B cell (primary cell): ENCODE measurements at regions not wholly inside any gene's neighbourhood (a gene's known extent, or its start where the extent isn't known, plus 50 kb on each side); places are given as distances from the start of the nearest gene placed in this dataset.

ENCODE experiments used
- ATAC-seq: fragments of 200-7000 bp; cut with Tn5 transposase; one replicate; pipeline ENCODE4 v1.10.0; 2021; ENCODE audit warnings: low read depth, mild to moderate bottlenecking, moderate number of reproducible peaks, moderate library complexity
- CTCF ChIA-PET: fragments of 350-600 bp; sonication (Branson Sonifier 250); formaldehyde crosslinking; loops from one replicate; lab custom pipeline; 2021; ENCODE audit warnings: antibody characterized with exemption, inconsistent platforms; lab: Charles Lee
- POLR2A ChIA-PET: fragments of 350-600 bp; sonication (Branson Sonifier 250); formaldehyde crosslinking; loops from one replicate; lab custom pipeline; 2021; ENCODE audit warnings: antibody characterized with exemption; lab: Charles Lee
- DNase-seq: peaks from one replicate; pipeline ENCODE4 v3.0.0; 2013
- H2AFZ ChIP-seq: 2 replicates; pipeline ENCODE4 v1.6.1; 2012; ENCODE audit warnings: mild to moderate bottlenecking, low read depth, low read length; ENCODE audit not compliant: insufficient read depth, poor library complexity, severe bottlenecking
- H3K27ac ChIP-seq, 2 donors: 1 replicate in 1 of 2; 2 replicates in 1 of 2; pipeline ENCODE4 v1.5.1; 2012 to 2013; ENCODE audit warnings: low read length in 2 of 2, mild to moderate bottlenecking in 2 of 2, moderate library complexity in 1 of 2
- H3K27me3 ChIP-seq, 4 experiments: fragments of 200-600 bp in 1 of 4; sonication (generic) in 1 of 4; replicated peaks in 1 of 4; 1 replicate in 2 of 4; 2 replicates in 2 of 4; pipeline versions ENCODE4 v1.6.1 to v1.7.0; 2013 to 2016; ENCODE audit warnings: low read length in 3 of 4, mild to moderate bottlenecking in 2 of 4, mixed read lengths in 1 of 4, moderate library complexity in 1 of 4; ENCODE audit not compliant: insufficient read depth in 4 of 4, control insufficient read depth in 3 of 4; ENCODE audit errors: control extremely low read depth in 1 of 4
- H3K36me3 ChIP-seq, 2 experiments: replicated peaks in 1 of 2; 1 replicate in 1 of 2; 2 replicates in 1 of 2; pipeline versions ENCODE4 v1.6.1 to v1.7.1; 2013; ENCODE audit warnings: low read length in 1 of 2; ENCODE audit not compliant: insufficient read depth in 2 of 2, control insufficient read depth in 1 of 2; ENCODE audit errors: control extremely low read depth in 1 of 2, extremely low read depth in 1 of 2
- H3K4me1 ChIP-seq, 2 donors: fragments of 200-600 bp in 1 of 2; sonication (generic) in 1 of 2; 1 replicate in 1 of 2; 2 replicates in 1 of 2; pipeline versions ENCODE4 v1.5.1 to v1.6.1; 2013 to 2017; ENCODE audit warnings: low read length in 2 of 2; ENCODE audit not compliant: control insufficient read depth in 2 of 2, insufficient read depth in 2 of 2
- H3K4me2 ChIP-seq: replicated peaks from 2 replicates; pipeline ENCODE3; 2012; ENCODE audit warnings: mild to moderate bottlenecking, low read depth, low read length; ENCODE audit not compliant: poor library complexity, severe bottlenecking
- H3K4me3 ChIP-seq, 5 experiments: fragments of 200-600 bp in 1 of 5; sonication (generic) in 1 of 5; 1 replicate in 3 of 5; 2 replicates in 2 of 5; pipeline versions ENCODE4 v1.5.1 to v1.7.0; 2011 to 2016; ENCODE audit warnings: low read length in 4 of 5, mild to moderate bottlenecking in 4 of 5, low read depth in 2 of 5, control low read depth in 1 of 5, moderate library complexity in 1 of 5; ENCODE audit not compliant: insufficient read depth in 1 of 5; ENCODE audit errors: control extremely low read depth in 1 of 5, extremely low read depth in 1 of 5
- H3K79me2 ChIP-seq: fragments of 200-600 bp; sonication (generic); one replicate; pipeline ENCODE4 v1.6.0; 2016; ENCODE audit warnings: low read length; ENCODE audit not compliant: control insufficient read depth, insufficient read depth
- H3K9ac ChIP-seq: fragments of 200-600 bp; sonication (generic); 2 replicates; pipeline ENCODE4 v1.6.1; 2017; ENCODE audit warnings: mild to moderate bottlenecking, low read length, moderate library complexity
- H3K9me3 ChIP-seq, 3 donors: one replicate each; pipeline versions ENCODE4 v1.6.1 to v1.7.1; 2013; ENCODE audit warnings: low read length in 2 of 3; ENCODE audit not compliant: control insufficient read depth in 2 of 3, insufficient read depth in 1 of 3; ENCODE audit errors: control extremely low read depth in 1 of 3
- H4K20me1 ChIP-seq: 2 replicates; pipeline ENCODE4 v1.6.0; 2012; ENCODE audit warnings: mild to moderate bottlenecking, low read length; ENCODE audit not compliant: insufficient read depth, control insufficient read depth, poor library complexity, severe bottlenecking
- H3K27ac Mint-ChIP-seq: one replicate; pipeline ENCODE4 v1.8.0; 2021; ENCODE audit warnings: mixed read lengths
- H3K27me3 Mint-ChIP-seq: one replicate; pipeline ENCODE4 v1.8.0; 2021; ENCODE audit warnings: mixed read lengths
- H3K4me1 Mint-ChIP-seq: one replicate; pipeline ENCODE4 v1.8.0; 2021; ENCODE audit warnings: mixed read lengths
- H3K4me3 Mint-ChIP-seq: one replicate; pipeline ENCODE4 v1.8.0; 2021; ENCODE audit warnings: mixed read lengths
- H3K9me3 Mint-ChIP-seq: one replicate; pipeline ENCODE4 v1.8.0; 2022; ENCODE audit warnings: mixed read lengths; ENCODE audit not compliant: insufficient read depth
- CTCF ChIP-seq: fragments of 200-600 bp; IDR thresholded peaks from one replicate; pipeline ENCODE4 v1.8.0; 2022; ENCODE audit warnings: antibody characterized with exemption, mild to moderate bottlenecking
- EZH2 ChIP-seq: IDR thresholded peaks from 2 replicates; pipeline ENCODE4 v1.6.1; 2012; ENCODE audit warnings: borderline replicate concordance, low read depth, mild to moderate bottlenecking, moderate library complexity, low read length; ENCODE audit not compliant: insufficient read depth, poor library complexity, severe bottlenecking
- WGBS: methylation state at CpG from one replicate; pipeline ENCODE4 v1.1.5; 2013; ENCODE audit warnings: missing lambda C conversion rate; ENCODE audit not compliant: insufficient coverage; 5-methylcytosine and 5-hydroxymethylcytosine counted together
- intact Hi-C: fragments of 100-400 bp; cut with micrococcal nuclease; formaldehyde crosslinking; loops from one replicate; pipeline ENCODE4 v1.10.0; 2022

GRCh38 chr19:31881988-31882387, 463.4 kb upstream of the ZNF507 start:
- CTCF ChIA-PET: no interaction called here
- H3K27ac ChIP-seq: no peak overlapping the region
- 95% methylated on average over 7 of the region's 7 CpGs for WGBS
- no peaks in the 10 kb centered on the region for H3K4me1 Mint-ChIP-seq
- no peaks in the 10 kb centered on the region for H3K36me3 ChIP-seq
- H3K79me2 ChIP-seq: no peaks in the 10 kb centered on the region
- intact Hi-C loops: no loop called here
- H3K4me3 ChIP-seq: no peak overlapping the region
- H3K27ac Mint-ChIP-seq: no peak overlapping the region
- H3K4me2 ChIP-seq: no peak overlapping the region
- no peak for ATAC-seq
- H3K9me3 ChIP-seq: peaks cover 0 to 16% (median 0%) of the 10 kb centered on the region in 3 donors
- no peak overlapping the region for H3K4me3 Mint-ChIP-seq
- no peak overlapping the region for H3K9ac ChIP-seq
- POLR2A ChIA-PET: no interaction called here
- no peaks in the 10 kb centered on the region for H4K20me1 ChIP-seq
- no peak overlapping the region for H2AFZ ChIP-seq
- DNase-seq: no peak
- H3K9me3 Mint-ChIP-seq: peaks cover 2% of the 10 kb centered on the region
- no peaks in the 10 kb centered on the region for H3K27me3 ChIP-seq
- H3K27me3 Mint-ChIP-seq: no peaks in the 10 kb centered on the region
- no peak for TF ChIP-seq EZH2
- TF ChIP-seq CTCF: no peak
- no peaks in the 10 kb centered on the region for H3K4me1 ChIP-seq

GRCh38 chr19:31882709-31883108, 462.7 kb upstream of the ZNF507 start:
- Mint-ChIP-seq H3K4me1 (no peaks in the 10 kb centered on the region), H3K4me3 (no peak overlapping the region), H3K27ac (no peak overlapping the region), H3K9me3 (peaks cover 2% of the 10 kb centered on the region), H3K27me3 (no peaks in the 10 kb centered on the region)
- Histone ChIP-seq H3K36me3 (no peaks in the 10 kb centered on the region), H3K27ac (no peak overlapping the region), H2AFZ (no peak overlapping the region), H3K4me2 (no peak overlapping the region), H3K9me3 (peaks cover 0 to 16% (median 0%) of the 10 kb centered on the region in 3 donors), H3K4me3 (no peak overlapping the region), H3K4me1 (no peaks in the 10 kb centered on the region), H3K27me3 (no peaks in the 10 kb centered on the region), H3K9ac (no peak overlapping the region), H4K20me1 (no peaks in the 10 kb centered on the region), H3K79me2 (no peaks in the 10 kb centered on the region)
- ATAC-seq (no peak), DNase-seq (no peak)
- POLR2A ChIA-PET: no interaction called here
- TF ChIP-seq CTCF (no peak), EZH2 (no peak)
- 100% methylated on average over 1 of the region's 2 CpGs for WGBS
- CTCF ChIA-PET: no interaction called here
- intact Hi-C loops: no loop called here
